Mesenchymal stem cell (in vitro differentiated cells and primary cell): ENCODE measurements at regions not wholly inside any gene's neighbourhood (a gene's known extent, or its start where the extent isn't known, plus 50 kb on each side); places are given as distances from the start of the nearest gene placed in this dataset.

Experiments used
- DNase-seq: peaks from one replicate; pipeline ENCODE4 v3.0.0-alpha.2; 2013
- H2AFZ ChIP-seq: one replicate; pipeline ENCODE4 v1.6.1; 2013; ENCODE audit warnings: low read depth, mild to moderate bottlenecking, control low read depth, inconsistent platforms, low read length, moderate library complexity
- H2AK5ac ChIP-seq: 2 replicates; pipeline ENCODE4 v1.6.1; 2013; ENCODE audit warnings: low read length, moderate library complexity, mild to moderate bottlenecking, inconsistent platforms; ENCODE audit not compliant: severe bottlenecking
- H2BK120ac ChIP-seq: one replicate; pipeline ENCODE4 v1.6.1; 2013; ENCODE audit warnings: low read depth, mild to moderate bottlenecking, inconsistent platforms, low read length, moderate library complexity
- H2BK12ac ChIP-seq, 2 experiments: one replicate each; pipeline ENCODE4 v1.6.1; 2013; ENCODE audit warnings: inconsistent platforms in 2 of 2, low read length in 2 of 2, mild to moderate bottlenecking in 2 of 2, moderate library complexity in 2 of 2, control low read depth in 1 of 2
- H2BK15ac ChIP-seq: one replicate; pipeline ENCODE4 v1.6.1; 2013; ENCODE audit warnings: mild to moderate bottlenecking, low read depth, inconsistent platforms; ENCODE audit not compliant: poor library complexity, severe bottlenecking
- H2BK5ac ChIP-seq: 2 replicates; pipeline ENCODE4 v1.6.1; 2013; ENCODE audit warnings: low read depth, mild to moderate bottlenecking, low read length, control low read depth, inconsistent platforms; ENCODE audit not compliant: poor library complexity, severe bottlenecking
- H3K14ac ChIP-seq, 2 experiments: one replicate each; pipeline ENCODE4 v1.6.1; 2013; ENCODE audit warnings: inconsistent platforms in 2 of 2, low read length in 2 of 2, control low read depth in 1 of 2, mild to moderate bottlenecking in 1 of 2, moderate library complexity in 1 of 2
- H3K18ac ChIP-seq, 2 experiments: one replicate each; pipeline ENCODE4 v1.6.1; 2013; ENCODE audit warnings: inconsistent platforms in 2 of 2, low read length in 2 of 2, control low read depth in 1 of 2, low read depth in 1 of 2, mild to moderate bottlenecking in 1 of 2
- H3K23ac ChIP-seq, 2 experiments: one replicate each; pipeline ENCODE4 v1.6.1; 2013; ENCODE audit warnings: inconsistent platforms in 2 of 2, low read length in 2 of 2, mild to moderate bottlenecking in 2 of 2, moderate library complexity in 2 of 2, control low read depth in 1 of 2
- H3K27ac ChIP-seq: 2 replicates; pipeline ENCODE4 v1.5.1; 2013; ENCODE audit warnings: mild to moderate bottlenecking, moderate library complexity, low read length, control low read depth, inconsistent platforms; ENCODE audit not compliant: poor library complexity, severe bottlenecking
- H3K27me3 ChIP-seq, 2 experiments: 2 replicates each; pipeline versions ENCODE4 v1.6.1 to v1.7.0; 2013; ENCODE audit warnings: low read length in 2 of 2, mild to moderate bottlenecking in 2 of 2, moderate library complexity in 2 of 2, control low read depth in 1 of 2, inconsistent platforms in 1 of 2; ENCODE audit not compliant: control insufficient read depth in 1 of 2, insufficient read depth in 1 of 2
- H3K36me3 ChIP-seq, 2 experiments: 2 replicates each; pipeline versions ENCODE4 v1.6.1 to v1.7.0; 2013; ENCODE audit warnings: low read length in 2 of 2, control low read depth in 1 of 2, inconsistent platforms in 1 of 2, low read depth in 1 of 2, mild to moderate bottlenecking in 1 of 2; ENCODE audit not compliant: insufficient read depth in 2 of 2, control insufficient read depth in 1 of 2
- H3K4ac ChIP-seq, 2 experiments: one replicate each; pipeline ENCODE4 v1.6.1; 2013; ENCODE audit warnings: inconsistent platforms in 2 of 2, low read length in 2 of 2, mild to moderate bottlenecking in 2 of 2, moderate library complexity in 2 of 2, control low read depth in 1 of 2, low read depth in 1 of 2
- H3K4me1 ChIP-seq: 2 replicates; pipeline ENCODE4 v1.6.1; 2013; ENCODE audit warnings: low read depth, low read length, control low read depth; ENCODE audit not compliant: control insufficient read depth, insufficient read depth
- H3K4me2 ChIP-seq: 2 replicates; pipeline ENCODE4 v1.6.1; 2013; ENCODE audit warnings: low read length, mild to moderate bottlenecking, inconsistent platforms; ENCODE audit not compliant: poor library complexity, severe bottlenecking
- H3K4me3 ChIP-seq, 2 experiments: 2 replicates each; pipeline versions ENCODE4 v1.5.1 to v1.7.0; 2013; ENCODE audit warnings: low read length in 2 of 2, mild to moderate bottlenecking in 2 of 2, control low read depth in 1 of 2, low read depth in 1 of 2; ENCODE audit not compliant: insufficient read depth in 1 of 2
- H3K79me1 ChIP-seq: replicated peaks from 2 replicates; pipeline ENCODE4 v1.6.1; 2013; ENCODE audit warnings: mild to moderate bottlenecking, control low read depth, low read length, inconsistent platforms; ENCODE audit not compliant: poor library complexity, severe bottlenecking
- H3K9ac ChIP-seq: 2 replicates; pipeline ENCODE4 v1.7.0; 2013; ENCODE audit warnings: mild to moderate bottlenecking, low read length, moderate library complexity
- H3K9me3 ChIP-seq: 2 replicates; pipeline ENCODE4 v1.7.0; 2013; ENCODE audit warnings: mild to moderate bottlenecking, low read length; ENCODE audit not compliant: control insufficient read depth
- H4K8ac ChIP-seq: one replicate; pipeline ENCODE4 v1.6.1; 2013; ENCODE audit warnings: inconsistent platforms, mild to moderate bottlenecking, low read length, moderate library complexity
- H4K91ac ChIP-seq: one replicate; pipeline ENCODE4 v1.6.1; 2013; ENCODE audit warnings: mild to moderate bottlenecking, low read length, inconsistent platforms
- WGBS: methylation state at CpG from one replicate; pipeline ENCODE4 v1.1.7; 2013; ENCODE audit warnings: mixed read lengths; 5-methylcytosine and 5-hydroxymethylcytosine counted together

GRCh38 chr1:29831500-29832117 is 595.3 kb downstream of the PTPRU start:
- H2BK15ac ChIP-seq = no peak overlapping the region
- no peak overlapping the region for H3K4me2 ChIP-seq
- H4K91ac ChIP-seq = no peak overlapping the region
- WGBS = 74% methylated on average over 6 of the region's 7 CpGs
- H3K9ac ChIP-seq = no peak overlapping the region
- H3K4ac ChIP-seq = no peak overlapping the region
- no peaks in the 10 kb centered on the region for H3K36me3 ChIP-seq
- no peak overlapping the region for H3K18ac ChIP-seq
- no peak overlapping the region for H3K27ac ChIP-seq
- no peak overlapping the region for H2AK5ac ChIP-seq
- no peak overlapping the region for H2AFZ ChIP-seq
- H2BK12ac ChIP-seq = no peak overlapping the region
- H2BK120ac ChIP-seq = no peak overlapping the region
- no peaks in the 10 kb centered on the region for H3K9me3 ChIP-seq
- H3K4me1 ChIP-seq = no peaks in the 10 kb centered on the region
- no peak overlapping the region for H2BK5ac ChIP-seq
- DNase-seq = no peak
- H4K8ac ChIP-seq = no peak overlapping the region
- no peak overlapping the region for H3K23ac ChIP-seq
- peaks cover 20 to 67% of the 10 kb centered on the region in 2 experiments for H3K27me3 ChIP-seq
- no peaks in the 10 kb centered on the region for H3K79me1 ChIP-seq
- no peak overlapping the region for H3K4me3 ChIP-seq
- H3K14ac ChIP-seq = no peak overlapping the region

- H4K91ac ChIP-seq = no peak overlapping the region
- no peak for DNase-seq
- H3K23ac ChIP-seq = no peak overlapping the region
- H2BK15ac ChIP-seq = no peak overlapping the region
- no peak overlapping the region for H3K4me3 ChIP-seq
- no peak overlapping the region for H3K14ac ChIP-seq
- peaks cover 20 to 67% of the 10 kb centered on the region in 2 experiments for H3K27me3 ChIP-seq
- no peaks in the 10 kb centered on the region for H3K36me3 ChIP-seq
- no peak overlapping the region for H2AK5ac ChIP-seq
- H2BK120ac ChIP-seq = no peak overlapping the region
- 59% methylated on average over 7 of the region's 7 CpGs for WGBS
- no peak overlapping the region for H3K9ac ChIP-seq
- H2AFZ ChIP-seq = no peak overlapping the region
- H4K8ac ChIP-seq = no peak overlapping the region
- no peaks in the 10 kb centered on the region for H3K79me1 ChIP-seq
- H3K27ac ChIP-seq = no peak overlapping the region
- no peak overlapping the region for H2BK5ac ChIP-seq
- no peak overlapping the region for H3K18ac ChIP-seq
- no peaks in the 10 kb centered on the region for H3K4me1 ChIP-seq
- no peak overlapping the region for H3K4ac ChIP-seq
- no peaks in the 10 kb centered on the region for H3K9me3 ChIP-seq
- H3K4me2 ChIP-seq = no peak overlapping the region
- H2BK12ac ChIP-seq = no peak overlapping the region
Measured at GRCh38 chr1:29830916-29831315, 594.6 kb downstream of the PTPRU start.

DNA sequence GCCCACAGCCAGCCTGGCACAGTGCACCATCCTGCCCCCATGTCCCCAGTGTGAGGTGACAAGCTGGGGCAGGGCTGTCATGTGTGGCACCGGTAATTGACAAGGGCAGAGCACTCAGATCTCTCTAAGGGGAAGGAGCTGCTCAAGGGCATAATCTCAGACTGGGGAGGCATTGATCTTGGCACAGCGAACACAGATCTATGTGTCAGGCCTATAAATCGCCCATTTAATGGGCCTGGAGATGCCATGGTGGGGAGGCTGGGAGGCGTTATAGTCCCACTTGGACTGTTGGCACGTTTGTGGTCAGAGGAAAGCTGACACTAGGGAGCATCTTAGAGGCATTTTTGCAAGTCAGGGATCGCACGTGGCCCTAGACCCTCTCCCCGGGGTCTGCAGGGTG is 594.1 kb downstream of the PTPRU start:
- Histone ChIP-seq H3K27me3 (peaks cover 20 to 61% of the 10 kb centered on the region in 2 experiments), H4K8ac (no peak overlapping the region), H3K79me1 (no peaks in the 10 kb centered on the region), H2BK12ac (no peak overlapping the region), H2AFZ (no peak overlapping the region), H2BK120ac (no peak overlapping the region), H3K14ac (no peak overlapping the region), H2BK5ac (no peak overlapping the region), H3K9me3 (no peaks in the 10 kb centered on the region), H2BK15ac (no peak overlapping the region), H3K36me3 (no peaks in the 10 kb centered on the region), H3K23ac (no peak overlapping the region), H3K18ac (no peak overlapping the region), H4K91ac (no peak overlapping the region), H3K4me1 (no peaks in the 10 kb centered on the region), H2AK5ac (no peak overlapping the region), H3K4me3 (no peak overlapping the region), H3K4me2 (no peak overlapping the region), H3K9ac (no peak overlapping the region), H3K4ac (no peak overlapping the region), H3K27ac (no peak overlapping the region)
- WGBS = 75% methylated on average over 8 of the region's 8 CpGs
- DNase-seq = no peak

- Histone ChIP-seq H3K23ac (no peak overlapping the region), H3K4ac (no peak overlapping the region)
- 83% methylated on average over 14 of the region's 14 CpGs for WGBS
Measured at GRCh38 chr1:29829448-29830344, 593.4 kb downstream of the PTPRU start.

More at GRCh38 chr1:29829448-29830344, 593.4 kb downstream of the PTPRU start:
- peaks cover 17 to 63% of the 10 kb centered on the region in 2 experiments for H3K27me3 ChIP-seq
- no peak overlapping the region for H4K91ac ChIP-seq
- no peak overlapping the region for H2AFZ ChIP-seq
- H2AK5ac ChIP-seq = no peak overlapping the region
- no peaks in the 10 kb centered on the region for H3K36me3 ChIP-seq
- H3K4me3 ChIP-seq = no peak overlapping the region
- no peaks in the 10 kb centered on the region for H3K9me3 ChIP-seq
- no peak overlapping the region for H3K14ac ChIP-seq
- no peak overlapping the region for H3K27ac ChIP-seq
- no peak overlapping the region for H2BK120ac ChIP-seq
- H3K4me2 ChIP-seq = no peak overlapping the region
- H3K18ac ChIP-seq = no peak overlapping the region
- no peak for DNase-seq
- no peak overlapping the region for H4K8ac ChIP-seq
- H2BK5ac ChIP-seq = no peak overlapping the region
- H2BK12ac ChIP-seq = no peak overlapping the region
- H3K9ac ChIP-seq = no peak overlapping the region
- H3K4me1 ChIP-seq = no peaks in the 10 kb centered on the region
- no peak overlapping the region for H2BK15ac ChIP-seq
- H3K79me1 ChIP-seq = no peaks in the 10 kb centered on the region
